K562 (cell line): ENCODE measurements at regions not wholly inside any gene's neighbourhood (a gene's known extent, or its start where the extent isn't known, plus 50 kb on each side); places are given as distances from the start of the nearest gene placed in this dataset.

Experiments
- ATAC-seq: fragments of 200-7000 bp; cut with Tn5 transposase; 3 replicates; pipeline ENCODE4 v1.9.1; 2020; ENCODE audit warnings: moderate library complexity
- BruUV-seq: library from RNA; stranded (reverse); fragments of 400-500 nt; replicated peaks from 2 replicates; lab custom pipeline; 2021; lab: Mats Ljungman, UMichigan
- CTCF ChIA-PET: fragments of 300-600 bp; formaldehyde crosslinking; extraction: SDS; loops from one replicate; lab custom pipeline; 2021; ENCODE audit warnings: low intra/inter-chr PET ratio; lab: Yijun Ruan, JAX
- POLR2A ChIA-PET: fragments of 300-600, 350-650 bp; sonication (Branson Sonifier 250); formaldehyde crosslinking; extraction: SDS; loops from one replicate; lab custom pipeline; 2021; ENCODE audit warnings: antibody characterized with exemption, inconsistent platforms; lab: Yijun Ruan, JAX
- DNase-seq, 4 experiments: peaks; one replicate each; pipeline versions ENCODE4 v3.0.0 to v3.0.0-alpha.2; 2011 to 2018; ENCODE audit warnings: low spot score in 3 of 4, mixed read lengths in 3 of 4; ENCODE audit errors: extremely low read depth in 1 of 4
- FAIRE-seq: peaks from 2 replicates; lab custom pipeline; 2011; peaks lifted over from hg19 to GRCh38; lab: Jason Lieb, UNC
- H2AFZ ChIP-seq: 2 replicates; pipeline ENCODE4 v1.6.0; 2011; ENCODE audit warnings: low read depth, low read length, control low read depth, inconsistent platforms
- H3K27ac ChIP-seq: fragments of 200-600 bp; 3 replicates; pipeline ENCODE4 v1.8.0; 2011; ENCODE audit warnings: low read depth, mild to moderate bottlenecking, control low read depth, inconsistent platforms, low read length, moderate library complexity, mixed read lengths; ENCODE audit errors: extremely low read depth
- H3K27me3 ChIP-seq, 2 experiments: fragments of 300-600 bp in 1 of 2; 2 replicates in 1 of 2; 3 replicates in 1 of 2; pipeline versions ENCODE4 v1.6.0 to v1.8.0; 2011; ENCODE audit warnings: inconsistent platforms in 2 of 2, low read length in 2 of 2, mild to moderate bottlenecking in 1 of 2, mixed read lengths in 1 of 2, moderate library complexity in 1 of 2; ENCODE audit not compliant: control insufficient read depth in 2 of 2, insufficient read depth in 2 of 2
- H3K36me3 ChIP-seq: fragments of 300-600 bp; 3 replicates; pipeline ENCODE4 v1.8.0; 2011; ENCODE audit warnings: mild to moderate bottlenecking, low read length, inconsistent platforms; ENCODE audit not compliant: control insufficient read depth, insufficient read depth
- H3K4me1 ChIP-seq, 2 experiments: fragments of 200-600 bp in 1 of 2; replicated peaks in 1 of 2; 2 replicates in 1 of 2; 3 replicates in 1 of 2; pipeline versions ENCODE4 v1.5.1 to v1.8.0; 2011; ENCODE audit warnings: inconsistent platforms in 2 of 2, low read length in 2 of 2, mild to moderate bottlenecking in 1 of 2, mixed read lengths in 1 of 2, moderate library complexity in 1 of 2; ENCODE audit not compliant: control insufficient read depth in 2 of 2, insufficient read depth in 2 of 2
- H3K4me2 ChIP-seq: 2 replicates; pipeline ENCODE4 v1.6.1; 2011; ENCODE audit warnings: low read length, control low read depth, inconsistent platforms, mixed read lengths; ENCODE audit not compliant: insufficient read depth
- H3K4me3 ChIP-seq: fragments of 200-600 bp; sonication (generic), shearing (Covaris generic); 2 replicates; pipeline ENCODE4 v1.5.1; 2016; ENCODE audit warnings: control low read depth, inconsistent platforms
- H3K79me2 ChIP-seq: fragments of 200-600 bp; 3 replicates; pipeline ENCODE4 v1.8.0; 2011; ENCODE audit warnings: low read length, inconsistent platforms; ENCODE audit not compliant: control insufficient read depth, insufficient read depth
- H3K9ac ChIP-seq, 2 experiments: 2 replicates each; pipeline versions ENCODE4 v1.6.0 to v1.6.1; 2011; ENCODE audit warnings: low read depth in 2 of 2, low read length in 2 of 2, control low read depth in 1 of 2, inconsistent platforms in 1 of 2, mild to moderate bottlenecking in 1 of 2, mixed read lengths in 1 of 2; ENCODE audit not compliant: insufficient read depth in 1 of 2
- H3K9me1 ChIP-seq: one replicate; pipeline ENCODE4 v1.6.0; 2011; ENCODE audit warnings: inconsistent platforms, mild to moderate bottlenecking, low read length, moderate library complexity; ENCODE audit not compliant: control insufficient read depth, insufficient read depth
- H3K9me3 ChIP-seq: replicated peaks from 2 replicates; pipeline ENCODE4 v1.5.1; 2011; ENCODE audit warnings: low read depth, low read length, inconsistent platforms; ENCODE audit not compliant: control insufficient read depth, insufficient read depth
- H4K20me1 ChIP-seq: replicated peaks from 2 replicates; pipeline ENCODE4 v1.6.1; 2011; ENCODE audit warnings: low read length, inconsistent platforms, mixed read lengths; ENCODE audit not compliant: control insufficient read depth, insufficient read depth
- BCL6 ChIP-seq: fragments of 250-450 bp; sonication (Bioruptor Pico); IDR thresholded peaks from 2 replicates; pipeline ENCODE4 v1.4.0; 2020
- CBX2 ChIP-seq: fragments of 200-600 bp; sonication (generic); IDR thresholded peaks from one replicate; pipeline ENCODE4 v1.6.1; 2012; ENCODE audit warnings: mild to moderate bottlenecking, low read length, inconsistent platforms; ENCODE audit not compliant: insufficient read depth, poor library complexity, severe bottlenecking
- FOXJ2 ChIP-seq: fragments of 200-800 bp; sonication (Bioruptor generic); IDR thresholded peaks from 2 replicates; pipeline ENCODE4 v1.6.1; 2016; ENCODE audit warnings: missing genetic modification characterization, missing compliant biosample characterization
- ID3 ChIP-seq, 2 experiments: fragments of 250-450 bp in 1 of 2; fragments of 450-650 bp in 1 of 2; sonication (Bioruptor Pico) in 1 of 2; IDR thresholded peaks; 2 replicates each; pipeline versions ENCODE4 v1.6.1 to v1.8.0; 2016 to 2021; ENCODE audit warnings: mild to moderate bottlenecking in 2 of 2, moderate library complexity in 2 of 2, missing compliant biosample characterization in 1 of 2, missing genetic modification characterization in 1 of 2
- YY1 ChIP-seq, 3 experiments: IDR thresholded peaks; 2 replicates each; pipeline ENCODE4 v1.6.1; 2011; ENCODE audit warnings: low read length in 2 of 3, mild to moderate bottlenecking in 2 of 3, moderate library complexity in 2 of 3, borderline replicate concordance in 1 of 3, control low read depth in 1 of 3, low read depth in 1 of 3; ENCODE audit not compliant: insufficient read depth in 3 of 3, insufficient replicate concordance in 2 of 3, control insufficient read depth in 1 of 3, insufficient read length in 1 of 3; ENCODE audit errors: extremely low read depth in 1 of 3
- ZBTB5 ChIP-seq: fragments of 450-650 bp; IDR thresholded peaks from 2 replicates; pipeline ENCODE4 v1.6.1; 2017; ENCODE audit warnings: antibody characterized with exemption
- ZFX ChIP-seq: sonication (generic); formaldehyde crosslinking; IDR thresholded peaks from 2 replicates; pipeline ENCODE4 v1.8.0; 2022; ENCODE audit warnings: mild to moderate bottlenecking, missing genetic modification reagents, moderate library complexity
- ZNF134 ChIP-seq: fragments of 250-450 bp; sonication (Bioruptor Pico); conservative IDR thresholded peaks from 2 replicates; pipeline ENCODE4 v1.4.0; 2020
- ZNF41 ChIP-seq: fragments of 250-450 bp; sonication (Bioruptor Pico); conservative IDR thresholded peaks from 2 replicates; pipeline ENCODE4 v1.4.0; 2020; ENCODE audit warnings: mild to moderate bottlenecking
- ZNF431 ChIP-seq: sonication (generic); formaldehyde crosslinking; IDR thresholded peaks from 2 replicates; pipeline ENCODE4 v1.8.0; 2022; ENCODE audit warnings: mild to moderate bottlenecking, missing genetic modification reagents
- WGBS: fragments of 100-300 bp; shearing (Covaris generic); methylation state at CpG from one replicate; pipeline ENCODE4 v1.1.6; 2016; ENCODE audit warnings: low coverage, mixed read lengths; ENCODE audit not compliant: insufficient coverage; ENCODE audit errors: missing lambda C conversion rate; 5-methylcytosine and 5-hydroxymethylcytosine counted together
- in situ Hi-C: fragments of 300-500 bp; cut with MboI; formaldehyde crosslinking; loops from 4 replicates; pipeline ENCODE4 v1.15.0; 2018; ENCODE audit warnings: inconsistent platforms, mixed read lengths
- intact Hi-C: fragments of 100-400 bp; cut with micrococcal nuclease; formaldehyde crosslinking; loops from 2 replicates; pipeline ENCODE4 v1.14.2; 2022

- Histone ChIP-seq H3K36me3 (no peaks in the 10 kb centered on the region), H2AFZ (no peak overlapping the region), H3K4me3 (no peak overlapping the region), H4K20me1 (no peaks in the 10 kb centered on the region), H3K4me2 (no peak overlapping the region), H3K27ac (no peak overlapping the region), H3K9me3 (no peaks in the 10 kb centered on the region), H3K9ac (no peak overlapping the region), H3K4me1 (no peaks in the 10 kb centered on the region), H3K27me3 (peaks cover 0 to 24% of the 10 kb centered on the region in 2 experiments; a peak in 4 of 5 replicates), H3K79me2 (no peaks in the 10 kb centered on the region), H3K9me1 (no peaks in the 10 kb centered on the region)
- no peak for DNase-seq
- in situ Hi-C loops (no loop called here), intact Hi-C loops (no loop called here)
- ChIA-PET CTCF (no interaction called here), POLR2A (interaction anchor here (0.7 kb wide), 2 partner anchors 202 to 225 kb away, joined by 3 read pairs; no protein-coding TSS in a partner anchor)
- WGBS: 3% methylated on average over 8 of the region's 8 CpGs
- no peak for ATAC-seq
- no peak for FAIRE-seq
- TF ChIP-seq ID3 (CRISPR knock-in tag; IDR thresholded peaks at IDR 0.05) (no peak), ID3 (tag; IDR thresholded peaks at IDR 0.05) (no peak), ZFX (no peak)
- BruUV-seq: no TSS peak
Observed at GRCh38 chr7:30222515-30223215, 61.7 kb upstream of the ZNRF2 start.

GRCh38 chr7:30223896-30224295 lies 60.5 kb upstream of the ZNRF2 start:
- FAIRE-seq (no peak), DNase-seq (no peak), ATAC-seq (no peak)
- ChIA-PET POLR2A (interaction anchor here (0.8 to 1.1 kb wide), 2 partner anchors 13 to 44 kb away, joined by 3 to 8 read pairs; no protein-coding TSS in a partner anchor), CTCF (no interaction called here)
- BruUV-seq: no TSS peak
- in situ Hi-C loops (no loop called here), intact Hi-C loops (no loop called here)
- Histone ChIP-seq H3K36me3 (no peaks in the 10 kb centered on the region; the same call in 2 of the 3 replicates), H3K4me3 (no peak overlapping the region), H2AFZ (no peak overlapping the region), H3K9ac (no peak overlapping the region), H3K27me3 (peaks cover 5 to 32% of the 10 kb centered on the region in 2 experiments; a peak in 4 of 5 replicates), H3K79me2 (no peaks in the 10 kb centered on the region), H3K4me1 (no peaks in the 10 kb centered on the region), H3K9me3 (no peaks in the 10 kb centered on the region), H3K9me1 (no peaks in the 10 kb centered on the region), H3K4me2 (no peak overlapping the region), H3K27ac (no peak overlapping the region), H4K20me1 (no peaks in the 10 kb centered on the region)
- WGBS: 0% methylated on average over 2 of the region's 2 CpGs
- TF ChIP-seq CBX2 (no peak), YY1 (IDR thresholded peaks at IDR 0.05; ENCODE audit: borderline replicate concordance in 1 of 3, control insufficient read depth in 1 of 3, extremely low read depth in 1 of 3, insufficient read depth in 3 of 3, insufficient read length in 1 of 3, insufficient replicate concordance in 2 of 3, low read depth in 1 of 3, low read length in 2 of 3) (no peak), ZNF41 (no peak), ZNF431 (no peak), ZBTB5 (no peak), ZNF134 (CRISPR knock-in tag) (no peak), FOXJ2 (tag) (no peak), BCL6 (no peak)
